GM19240 (cell line): ENCODE measurements at regions not wholly inside any gene's neighbourhood (a gene's known extent, or its start where the extent isn't known, plus 50 kb on each side); places are given as distances from the start of the nearest gene placed in this dataset.

Source experiments
- DNase-seq: peaks from one replicate; pipeline ENCODE4 v3.0.0; 2011; ENCODE audit warnings: low spot score; ENCODE audit not compliant: insufficient read length

- no peak for DNase-seq
These were observed 133.7 kb downstream of the NMUR2 start for GRCh38 chr5:152271420-152271819.

- no peak for DNase-seq
These were observed 135.0 kb downstream of the NMUR2 start for GRCh38 chr5:152270096-152270495.

DNA sequence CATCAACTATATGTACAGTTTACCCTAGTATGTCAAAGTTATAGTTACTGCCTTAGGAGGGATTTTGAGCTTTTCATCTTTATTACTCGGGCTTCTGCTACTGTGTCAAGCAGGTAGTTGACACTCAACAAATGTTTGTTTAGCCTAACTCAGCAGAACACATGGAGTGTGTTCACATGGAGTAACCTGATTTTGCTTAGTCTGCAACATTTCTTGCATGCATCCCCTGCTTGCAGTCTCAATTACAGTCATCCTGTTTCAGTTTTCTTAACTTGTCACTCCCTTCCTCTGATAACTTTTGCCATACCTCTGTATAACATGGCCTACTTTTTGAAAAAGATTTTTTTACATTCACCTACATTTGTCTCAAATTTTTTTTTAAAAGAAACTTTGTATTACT is 135.5 kb downstream of the NMUR2 start:
- DNase-seq: no peak

DNA sequence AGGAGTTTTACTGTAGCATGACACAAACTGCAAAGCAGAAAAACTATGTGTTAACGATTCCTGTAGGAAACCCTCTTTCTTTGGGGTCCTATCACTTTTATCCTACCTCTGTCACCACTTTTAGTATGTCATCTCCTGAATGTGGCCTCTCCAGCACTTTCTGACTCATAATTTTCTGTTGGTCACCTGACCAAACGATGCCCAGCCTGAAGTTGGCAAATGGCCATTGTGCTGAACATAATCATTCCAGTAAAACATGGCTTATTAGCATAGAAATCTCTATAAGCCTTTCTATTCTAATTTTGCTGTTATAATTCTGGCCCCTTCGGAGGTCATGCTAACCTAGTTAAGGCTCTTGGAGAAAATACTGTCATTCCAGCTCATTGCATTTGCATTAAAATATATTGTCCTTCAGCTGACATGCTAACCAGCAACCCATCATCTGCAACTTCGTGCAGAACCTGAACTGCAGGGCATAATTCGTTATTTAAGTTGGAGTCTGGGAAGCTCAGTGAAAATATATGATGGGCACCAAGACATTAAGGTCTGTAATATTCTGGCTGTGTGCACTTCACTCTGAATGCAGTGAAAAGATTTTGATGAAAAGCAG is 140.3 kb downstream of the NMUR2 start:
- no peak for DNase-seq

DNA sequence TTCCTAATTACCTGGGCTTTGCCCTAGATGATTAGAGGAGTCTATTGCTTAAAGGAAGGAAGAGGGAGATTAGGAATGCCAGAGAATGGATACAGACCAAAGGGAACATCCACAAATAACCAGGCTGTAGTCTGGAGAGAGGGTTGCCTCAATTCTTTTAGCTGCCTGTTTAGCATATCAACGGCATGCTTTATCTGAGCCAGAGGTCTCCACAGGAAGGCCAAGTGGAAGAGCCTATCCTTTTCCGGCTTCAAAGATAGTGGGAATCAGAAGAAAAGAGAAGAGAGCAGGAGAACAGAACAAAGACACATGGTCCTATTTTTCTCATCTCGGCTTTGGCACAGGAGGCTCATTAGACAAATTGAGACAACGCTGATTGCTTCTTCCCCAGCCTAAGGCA is 142.4 kb downstream of the NMUR2 start:
- no peak for DNase-seq

DNA sequence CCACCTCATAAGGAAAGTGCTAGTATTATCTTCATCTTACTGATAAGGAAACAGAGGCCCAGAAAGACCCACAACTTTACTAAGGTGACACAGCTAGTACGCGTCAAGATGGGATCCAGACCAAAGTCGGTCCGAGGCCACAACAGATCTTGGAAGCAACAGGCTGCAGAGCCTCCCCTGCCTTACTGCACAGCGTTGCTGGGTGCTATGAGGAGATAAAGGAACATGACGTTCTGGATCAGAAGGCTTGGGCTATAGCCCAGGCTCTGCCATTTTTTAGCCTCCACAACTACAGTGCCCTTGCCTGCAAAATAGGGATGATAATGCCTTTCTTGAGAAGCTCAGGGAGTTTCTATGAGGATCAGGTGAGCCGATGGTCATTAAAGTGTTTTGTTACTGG is 144.1 kb downstream of the NMUR2 start:
- no peak for DNase-seq

- no peak for DNase-seq
These were observed 145.4 kb downstream of the NMUR2 start for GRCh38 chr5:152259702-152260101.

DNA sequence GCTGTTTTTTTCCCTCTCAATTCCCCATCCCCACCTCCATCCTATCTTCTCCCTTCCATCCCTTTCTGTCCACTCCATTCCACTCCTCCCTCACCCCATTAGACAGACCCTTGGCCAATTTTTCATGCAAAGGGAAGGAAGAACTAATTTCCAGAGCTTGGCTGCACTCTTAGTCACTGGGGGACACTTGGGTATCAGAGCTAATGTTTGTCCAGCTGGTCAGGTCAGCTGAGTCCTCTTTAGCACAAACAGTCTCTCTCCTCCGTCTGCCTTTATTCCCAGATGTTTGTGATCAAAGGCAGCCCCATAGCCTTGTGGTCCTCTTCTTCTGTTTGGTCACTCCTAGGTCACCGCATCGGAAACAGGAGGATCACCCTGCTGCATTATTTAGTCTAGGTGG is 148.5 kb downstream of the NMUR2 start:
- no peak for DNase-seq

- no peak for DNase-seq
These were observed 149.7 kb downstream of the NMUR2 start for GRCh38 chr5:152255411-152255810.

DNA sequence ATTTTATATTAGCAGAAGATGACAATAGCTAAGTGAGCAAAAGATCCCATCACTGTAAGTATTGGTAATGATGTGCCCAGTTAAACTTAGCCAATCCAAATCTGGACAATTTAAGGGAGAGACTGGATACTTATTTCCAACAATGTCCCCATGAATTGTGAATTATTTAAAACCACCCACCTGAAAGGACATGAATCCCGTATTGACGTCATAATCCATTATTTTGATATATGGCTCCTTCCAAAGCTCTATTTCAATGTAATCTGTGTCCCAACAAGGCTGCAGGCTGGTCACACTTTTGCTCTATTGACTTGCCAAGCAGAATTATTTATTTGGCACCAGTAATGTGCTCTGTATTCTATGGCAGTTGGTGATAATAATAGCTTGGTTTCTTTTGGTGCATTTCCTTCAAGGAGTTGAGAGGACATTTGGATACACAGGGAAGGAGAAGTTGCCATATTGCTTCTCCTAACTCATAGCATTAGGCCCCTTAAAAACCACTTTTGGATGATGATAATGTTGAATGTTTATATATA is 157.2 kb downstream of the NMUR2 start:
- DNase-seq: no peak

DNA sequence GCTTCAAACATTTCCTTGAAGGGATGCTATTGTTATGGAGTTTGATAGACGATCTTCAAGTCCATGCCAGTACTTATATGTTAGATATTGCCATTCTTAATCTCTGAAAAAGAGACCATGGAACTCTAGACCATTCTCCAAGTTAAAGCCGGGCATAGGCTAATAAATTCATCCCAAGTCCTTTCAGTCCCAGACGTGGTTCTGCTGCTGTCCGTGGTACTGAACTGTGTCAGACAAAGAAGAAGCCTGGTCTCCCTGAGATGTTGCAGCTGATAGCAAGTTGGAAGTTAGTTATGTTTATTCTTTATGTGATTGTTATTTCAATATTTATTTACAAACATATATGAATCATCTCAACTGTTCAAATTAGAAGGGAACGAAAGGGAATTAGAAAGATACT is 158.7 kb downstream of the NMUR2 start:
- DNase-seq: no peak

- DNase-seq: no peak
These were observed 167.5 kb downstream of the NMUR2 start for GRCh38 chr5:152237531-152237930.

DNA sequence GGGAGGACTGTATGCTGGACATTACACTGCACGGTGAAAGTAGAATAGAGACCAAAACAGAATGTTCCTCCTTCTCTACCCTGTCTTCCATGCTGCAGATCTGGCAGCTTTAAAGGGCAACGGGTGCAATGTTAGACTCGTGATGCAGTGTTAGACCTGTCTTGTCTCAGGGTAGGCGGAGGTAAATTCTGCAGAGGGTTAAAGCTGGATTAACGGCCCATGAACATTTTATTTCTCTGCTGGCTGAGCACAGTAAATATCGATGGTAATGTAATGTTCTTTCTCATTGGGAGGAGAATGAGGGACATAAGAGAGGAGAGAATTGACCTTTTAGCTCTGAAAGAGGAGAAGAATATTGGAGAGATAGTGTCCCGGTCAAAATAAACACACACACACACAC is 178.9 kb downstream of the NMUR2 start:
- no peak for DNase-seq

DNA sequence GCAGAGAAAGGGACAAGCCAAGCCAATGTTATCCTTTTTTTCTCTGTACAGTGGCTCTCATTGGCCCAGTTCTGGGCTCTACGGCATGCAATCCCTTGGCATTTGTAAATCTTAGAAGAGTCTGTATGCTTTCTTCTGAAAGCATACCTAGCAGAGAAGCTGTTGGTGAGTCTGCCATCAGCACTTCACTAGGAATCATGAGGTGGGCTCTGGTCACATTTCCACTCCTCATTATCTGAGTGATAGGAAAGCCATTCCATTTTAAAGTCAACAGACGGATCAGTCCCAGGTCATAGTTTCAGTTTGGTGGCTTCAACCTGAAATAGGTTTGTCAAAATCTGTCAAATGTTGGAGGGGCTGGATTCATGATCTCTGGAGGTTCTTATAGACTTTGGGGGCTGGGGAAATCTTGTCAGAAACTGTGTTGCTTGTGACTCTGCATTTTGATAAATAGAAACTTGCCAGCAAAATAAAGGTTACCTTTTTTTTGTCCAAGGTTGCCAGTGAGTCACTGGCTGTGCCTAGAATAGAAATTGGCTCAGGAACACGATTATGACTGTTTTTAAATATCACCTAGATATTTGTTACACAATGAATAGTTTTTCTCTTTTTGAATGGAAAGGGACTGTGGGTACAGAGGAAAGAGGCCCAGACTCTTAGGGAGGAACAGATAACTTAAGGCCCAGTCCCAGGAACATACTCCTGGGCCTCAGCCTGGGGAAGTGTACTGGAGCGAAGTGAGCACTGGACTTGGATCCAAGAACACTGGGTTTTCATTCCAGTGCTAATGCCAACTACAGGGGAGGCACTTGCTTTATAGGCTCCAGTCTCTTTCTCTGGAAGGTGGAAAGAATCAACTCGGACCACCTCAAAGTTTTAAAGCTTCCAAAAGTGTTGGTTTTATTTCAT is 183.1 kb downstream of the NMUR2 start:
- no peak for DNase-seq

GRCh38 chr5:152218694-152219093 is 186.4 kb downstream of the NMUR2 start:
- no peak for DNase-seq

GRCh38 chr5:152205804-152206203 is 199.3 kb downstream of the NMUR2 start:
- no peak for DNase-seq

- DNase-seq: no peak
These were observed 202.8 kb downstream of the NMUR2 start for GRCh38 chr5:152202321-152202720.

DNA sequence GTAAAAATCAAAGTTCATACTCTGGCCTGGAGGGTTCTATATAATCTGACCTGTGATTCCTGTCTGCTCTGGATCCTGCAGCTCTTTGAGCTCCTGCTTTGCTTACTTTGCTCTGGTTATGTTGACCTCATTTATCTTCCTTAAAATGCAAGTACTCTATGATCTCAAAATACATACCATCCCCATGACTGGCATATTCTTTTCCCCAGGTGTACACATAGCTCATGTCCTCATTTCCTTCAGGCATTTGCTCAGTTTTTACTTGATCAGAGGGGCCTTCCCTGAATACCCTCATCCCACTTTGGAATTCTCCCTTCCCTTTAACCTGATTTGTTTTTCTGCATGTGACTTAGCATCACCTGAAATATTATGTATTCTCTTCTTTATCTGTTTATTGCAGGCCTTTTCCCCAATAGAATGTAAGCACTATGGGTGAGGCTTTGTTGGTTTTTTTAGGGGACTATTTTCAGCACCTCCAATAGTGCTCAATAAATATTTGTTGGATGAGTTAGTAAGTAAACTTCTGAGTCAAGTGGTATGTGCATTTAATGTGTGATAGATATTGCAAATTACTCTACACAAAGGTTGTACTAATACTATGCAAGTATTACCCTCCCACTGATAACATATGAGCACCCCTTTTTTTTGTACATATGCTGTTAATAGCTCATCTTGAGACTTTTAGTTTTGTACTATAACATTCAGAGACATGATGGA is 211.5 kb downstream of the NMUR2 start:
- DNase-seq: no peak

GRCh38 chr5:152188251-152188650 is 216.8 kb downstream of the NMUR2 start:
- no peak for DNase-seq

- no peak for DNase-seq
These were observed 217.4 kb downstream of the NMUR2 start for GRCh38 chr5:152187668-152188067.

DNA sequence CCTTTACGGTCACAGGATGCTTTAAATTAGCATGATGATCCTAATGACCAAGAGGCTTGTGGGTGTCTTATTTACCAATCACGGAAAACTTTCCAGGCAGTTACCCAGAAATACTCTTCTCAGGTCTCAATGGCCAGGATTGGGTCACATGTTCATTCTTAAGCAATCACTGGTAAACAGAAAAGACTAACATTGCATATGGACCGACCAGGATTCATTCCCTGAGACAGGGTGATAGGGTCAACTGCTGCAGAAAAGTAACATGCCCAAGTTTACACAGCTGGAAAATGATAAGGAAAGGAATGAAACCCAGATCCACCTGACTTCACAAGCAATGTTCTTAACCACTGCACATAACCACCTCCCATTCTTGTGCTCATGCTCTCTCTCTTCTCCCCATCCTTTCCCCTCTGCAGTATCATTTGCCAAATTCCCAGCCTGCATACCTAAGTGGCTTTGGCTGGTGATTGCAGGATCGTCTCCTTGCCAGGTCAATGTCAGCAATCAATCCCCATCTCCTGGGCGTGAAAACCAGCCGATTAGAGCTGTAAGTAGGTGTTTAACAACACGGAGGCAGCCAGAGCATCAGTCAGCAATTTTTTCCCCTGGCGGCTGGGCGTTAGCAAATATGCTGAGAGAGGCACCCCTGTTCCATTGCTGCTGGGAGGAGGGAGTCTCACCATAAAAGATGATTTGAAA is 219.4 kb downstream of the NMUR2 start:
- no peak for DNase-seq
